ENCODE measurements at regions not wholly inside any gene's neighbourhood (a gene's known extent, or its start where the extent isn't known, plus 50 kb on each side); places are given as distances from the start of the nearest gene placed in this dataset.

GRCh38 chr5:44565360-44565759, 176.1 kb upstream of the FGF10 start:
- TF ChIP-seq ZNF274 (IDR thresholded peaks at IDR 0.05; ENCODE audit: low read depth, low read length) (no peak), YY1 (IDR thresholded peaks at IDR 0.05; ENCODE audit: insufficient read depth, insufficient read length) (no peak)
